NCI-H446 treated with DMSO at 0.1 percent for 48 hours (cell line): ENCODE measurements at regions not wholly inside any gene's neighbourhood (a gene's known extent, or its start where the extent isn't known, plus 50 kb on each side); places are given as distances from the start of the nearest gene placed in this dataset.
"Not testable (repeated sequence)": the region's sequence is repeated elsewhere in the genome, so short reads cannot be mapped to it uniquely, and the experiment has no call there.

ENCODE experiments used
- DNase-seq: peaks from one replicate; lab custom pipeline; 2025; lab: John Stamatoyannopoulos, UW

- DNase-seq = no peak
Observed at GRCh38 chr1:43042773-43043457, 84.2 kb upstream of the SLC2A1 start.

GRCh38 chr1:43042127-43042526 is 83.5 kb upstream of the SLC2A1 start:
- DNase-seq = no peak

- DNase-seq = no peak
Observed at GRCh38 chr1:43041591-43041990, 82.9 kb upstream of the SLC2A1 start.

GRCh38 chr1:43039228-43040055 is 80.8 kb upstream of the SLC2A1 start:
- no peak for DNase-seq

- no peak for DNase-seq
Observed at GRCh38 chr1:43038232-43038935, 79.7 kb upstream of the SLC2A1 start.

GRCh38 chr1:43037466-43037865 is 78.8 kb upstream of the SLC2A1 start:
- DNase-seq = no peak

- no peak for DNase-seq
Observed at GRCh38 chr1:43036932-43037331, 78.3 kb upstream of the SLC2A1 start.

GRCh38 chr1:43035821-43036741 is 77.4 kb upstream of the SLC2A1 start:
- no peak for DNase-seq

DNA sequence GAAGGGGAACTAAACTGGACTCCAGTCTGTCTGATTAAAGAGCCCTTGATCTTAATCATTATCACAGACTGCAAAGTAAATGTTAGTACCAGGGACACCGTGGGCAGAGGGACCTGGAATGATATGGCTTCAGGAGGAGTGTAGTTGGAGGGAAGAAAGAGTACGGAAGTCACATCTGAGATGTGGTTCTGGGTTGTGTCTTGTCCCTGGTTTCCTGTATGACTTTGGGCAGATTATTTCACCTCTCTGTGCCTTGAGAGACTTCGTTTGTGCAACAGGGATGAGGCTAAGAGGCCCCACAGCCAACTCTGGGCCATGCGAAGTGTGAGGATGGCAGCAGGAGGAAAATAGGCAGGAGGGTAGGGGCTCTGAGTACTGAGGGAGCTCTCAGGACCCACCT is 76.1 kb upstream of the SLC2A1 start:
- DNase-seq = no peak

GRCh38 chr1:43034195-43034658 is 75.6 kb upstream of the SLC2A1 start:
- DNase-seq = no peak

DNA sequence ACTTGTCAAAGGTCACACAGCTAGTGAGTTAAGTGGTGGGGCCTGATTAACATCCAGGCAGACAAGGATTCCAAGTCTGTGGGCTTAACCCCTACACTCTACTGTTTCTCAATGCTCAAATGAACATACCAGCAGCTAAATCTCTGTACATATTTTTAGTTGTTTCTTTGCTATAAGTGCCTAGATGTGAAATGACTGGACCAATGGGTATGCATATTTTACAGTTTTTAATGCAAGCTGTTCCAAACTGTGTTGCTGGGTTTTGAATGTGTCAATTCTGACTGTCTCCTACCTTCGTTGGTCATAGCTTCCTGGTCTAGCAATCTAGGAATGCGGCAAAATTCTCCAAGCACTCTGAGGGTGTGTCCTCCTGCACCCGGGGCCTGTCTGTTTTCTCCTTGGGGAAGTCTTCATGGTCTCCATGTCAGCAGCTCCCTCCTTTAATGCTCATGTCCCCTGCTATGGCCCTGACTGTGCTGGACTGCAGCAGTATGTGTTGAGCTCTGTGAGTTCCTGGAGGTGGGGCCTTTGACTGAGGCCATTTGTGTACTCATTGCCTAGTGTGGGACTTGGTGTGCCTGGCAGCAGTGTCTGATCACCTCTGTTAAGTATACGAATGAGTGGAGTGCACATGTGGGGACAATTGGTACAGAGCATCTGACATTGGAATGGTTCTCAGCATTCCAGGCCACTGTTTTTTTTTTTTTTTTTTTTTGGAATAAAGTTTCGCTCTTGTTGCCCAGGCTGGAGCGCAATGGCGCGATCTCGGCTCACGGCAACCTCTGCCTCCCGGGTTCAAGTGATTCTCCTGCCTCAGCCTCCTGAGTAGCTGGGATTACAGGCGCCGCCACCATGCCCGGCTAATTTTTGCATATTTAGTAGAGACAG is 72.9 kb upstream of the SLC2A1 start:
- DNase-seq = no peak

DNA sequence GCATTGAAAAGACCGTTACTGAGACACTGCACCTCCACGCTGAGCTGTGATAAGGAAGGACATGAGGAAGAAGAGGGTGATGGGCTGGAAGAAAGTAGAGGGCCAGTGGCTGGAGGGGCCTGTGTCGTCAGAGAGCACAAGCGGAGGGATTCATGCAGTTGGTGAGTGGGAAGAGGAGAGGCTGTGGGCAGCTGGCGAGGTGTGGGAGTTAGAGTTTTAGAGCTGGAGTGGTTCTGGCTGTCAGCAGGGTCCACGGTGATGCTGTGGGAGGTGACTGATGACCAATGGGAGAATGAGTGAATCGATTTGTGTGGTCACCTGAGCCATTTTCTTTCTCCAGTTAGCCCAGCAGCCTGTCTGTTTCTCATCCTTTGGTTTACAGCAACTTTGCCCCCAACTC is 66.2 kb upstream of the SLC2A1 start:
- DNase-seq = no peak

- no peak for DNase-seq
Observed at GRCh38 chr1:43021547-43022474, 63.1 kb upstream of the SLC2A1 start.

DNA sequence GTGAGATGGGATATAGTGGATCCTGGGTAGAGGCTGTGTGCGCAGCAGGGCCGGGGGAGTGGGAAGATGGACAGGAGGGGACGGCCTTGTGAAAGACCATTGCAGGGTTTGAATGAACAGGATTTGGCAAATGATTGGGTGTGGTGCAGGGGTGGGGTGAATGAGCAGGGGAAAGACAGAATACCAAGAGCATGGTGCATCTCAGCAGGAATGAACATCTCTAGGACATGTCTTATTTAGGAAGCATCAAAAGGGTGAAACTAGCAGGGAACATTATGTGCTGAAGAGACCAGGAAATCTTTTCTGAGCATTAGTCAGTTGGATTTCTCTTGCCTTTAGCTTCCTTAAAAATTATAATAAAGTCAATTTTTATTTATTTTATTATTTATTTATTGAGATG is 60.6 kb upstream of the SLC2A1 start:
- DNase-seq = no peak

GRCh38 chr1:43018121-43018520 is 59.5 kb upstream of the SLC2A1 start:
- no peak for DNase-seq

DNA sequence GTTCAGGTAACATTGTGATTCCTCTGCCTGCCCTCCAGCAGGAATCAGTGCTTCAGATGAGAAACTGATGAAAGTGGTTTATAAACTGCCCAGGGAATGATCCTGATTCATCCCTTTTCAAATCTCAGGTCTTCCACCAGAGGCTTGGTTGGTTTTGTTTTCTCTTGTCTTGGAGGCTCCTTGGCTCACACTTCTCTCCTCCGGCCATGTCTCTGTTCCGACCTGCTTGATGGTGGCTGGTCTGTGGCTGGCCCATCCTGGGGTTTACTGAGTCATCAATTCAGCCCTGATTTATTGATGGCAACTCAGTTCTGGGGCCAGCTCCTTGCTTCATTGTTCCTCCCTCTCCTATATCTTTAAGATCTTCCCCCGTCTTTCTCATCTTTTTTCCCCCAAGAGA is 56.6 kb upstream of the SLC2A1 start:
- DNase-seq = no peak

DNA sequence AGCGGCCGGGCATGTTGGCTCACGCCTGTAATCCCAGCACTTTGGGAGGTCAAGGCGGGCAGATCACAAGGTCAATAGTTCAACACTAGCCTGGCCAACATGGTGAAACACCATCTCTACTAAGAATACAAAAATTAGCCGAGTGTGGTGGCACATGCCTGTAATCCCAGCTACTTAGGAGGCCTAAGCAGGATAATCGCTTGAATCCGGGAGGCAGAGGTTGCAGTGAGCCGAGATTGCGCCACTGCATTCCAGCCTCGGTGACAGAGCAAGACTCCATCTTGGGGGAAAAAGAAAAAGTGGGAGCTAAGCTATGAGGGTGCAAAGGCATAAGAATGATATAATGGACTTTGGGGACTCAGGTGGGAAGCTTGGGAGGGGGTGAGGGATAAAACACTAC is 55.9 kb upstream of the SLC2A1 start:
- DNase-seq = not testable (repeated sequence)

DNA sequence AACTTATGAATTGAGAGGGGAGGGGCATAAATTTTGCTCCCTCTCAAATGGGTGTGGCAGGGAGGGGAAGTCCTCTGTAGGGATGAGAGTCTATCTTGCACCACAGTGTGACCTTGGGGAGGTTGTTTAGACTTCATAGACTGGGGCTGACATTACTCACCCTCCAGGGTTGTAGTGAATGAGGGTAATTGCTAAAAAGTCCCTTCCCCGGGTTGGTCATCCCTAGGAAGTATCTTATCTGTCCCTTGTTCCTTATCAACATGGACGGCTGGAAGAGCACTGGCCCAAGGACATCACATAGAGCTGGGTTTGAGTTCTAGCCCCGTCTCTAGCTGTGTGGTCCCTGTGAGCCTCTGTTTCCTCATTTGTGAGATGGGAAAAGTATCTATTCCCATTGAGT is 52.4 kb upstream of the SLC2A1 start:
- DNase-seq = no peak

DNA sequence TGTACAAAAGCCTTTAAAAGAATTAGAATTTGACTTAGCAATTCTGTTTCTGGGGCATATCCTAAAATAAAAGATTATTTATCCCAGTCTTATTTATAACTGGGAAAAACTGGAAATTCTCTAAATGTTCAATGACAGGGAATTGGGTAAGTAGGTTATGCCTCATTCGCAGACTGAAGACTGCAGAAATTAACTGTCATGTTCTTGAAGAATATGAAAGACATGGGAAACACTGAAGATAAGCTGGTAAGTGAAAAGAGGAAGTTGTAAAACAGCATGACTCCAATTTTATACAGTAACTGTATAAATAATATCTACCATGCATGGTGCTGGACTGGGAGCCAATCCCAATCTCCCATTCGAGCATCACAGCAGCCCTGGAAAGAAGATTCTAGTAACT is 50.6 kb upstream of the SLC2A1 start:
- no peak for DNase-seq
